ENCODE measurements at regions not wholly inside any gene's neighbourhood (a gene's known extent, or its start where the extent isn't known, plus 50 kb on each side); places are given as distances from the start of the nearest gene placed in this dataset.

DNA sequence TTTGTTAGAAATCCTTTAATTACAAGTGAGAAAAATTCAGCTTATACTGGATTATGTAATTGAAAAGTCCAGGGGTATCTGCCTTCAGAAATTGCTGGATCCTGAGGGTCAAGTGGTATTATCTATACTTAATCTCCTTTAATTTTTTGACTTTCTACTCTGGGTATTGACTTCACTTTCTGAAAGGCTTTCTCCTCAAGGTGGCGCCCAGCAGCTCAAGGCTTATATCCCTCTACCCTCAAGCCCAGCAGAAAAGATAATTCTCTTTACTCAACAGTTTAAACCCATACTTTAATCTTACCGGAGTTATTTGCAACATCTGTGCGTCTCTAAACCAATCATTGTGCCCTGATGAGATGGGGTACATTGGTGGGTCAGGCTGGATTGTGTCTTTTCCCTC is 129.5 kb downstream of the LARP7 start:
- WGBS, 2 experiments, result 61 to 65% methylated on average over 3 of the region's 3 CpGs
- H3K27ac ChIP-seq (ENCODE audit: insufficient read depth, low read depth, low read length, poor library complexity, severe bottlenecking), result no peak overlapping the region

DNA sequence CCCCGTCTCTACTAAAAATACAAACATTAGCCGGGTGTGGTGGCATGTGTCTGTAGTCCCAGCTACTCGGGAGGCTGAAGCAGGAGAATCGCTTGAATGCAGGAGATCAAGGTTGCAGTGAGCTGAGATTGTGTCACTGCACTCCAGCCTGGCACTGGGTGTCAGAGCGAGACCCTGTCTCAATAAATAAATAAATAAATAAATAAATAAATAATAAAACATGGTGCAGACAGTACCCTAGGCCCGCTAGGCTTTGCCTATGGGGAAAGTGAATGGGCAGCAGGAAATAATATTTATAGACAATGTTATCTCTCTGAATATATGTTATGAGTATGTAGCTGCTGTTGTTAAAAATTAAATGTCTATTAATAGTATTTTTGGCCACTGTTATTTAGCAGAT is 130.4 kb downstream of the LARP7 start:
- Histone ChIP-seq H3K4me1 (ENCODE audit: control insufficient read depth, insufficient read depth, low read length) (peaks cover 6% of the 10 kb centered on the region), H3K9me3 (ENCODE audit: control insufficient read depth, low read length) (no peaks in the 10 kb centered on the region), H3K27me3 (ENCODE audit: control insufficient read depth, insufficient read depth, low read length, poor library complexity, severe bottlenecking) (no peaks in the 10 kb centered on the region), H3K36me3 (ENCODE audit: control insufficient read depth, insufficient read depth, low read length) (no peaks in the 10 kb centered on the region), H3K27ac (ENCODE audit: insufficient read depth, low read depth, low read length, poor library complexity, severe bottlenecking) (no peak overlapping the region), H3K4me3 (ENCODE audit: insufficient read depth, low read depth, low read length) (no peak overlapping the region)
- 93 to 97% methylated on average over 5 of the region's 6 CpGs for WGBS, 2 experiments

More for the DNA sequence above, 129.5 kb downstream of the LARP7 start:
- Histone ChIP-seq H3K36me3 (ENCODE audit: control insufficient read depth, insufficient read depth, low read length) (no peaks in the 10 kb centered on the region), H3K4me1 (ENCODE audit: control insufficient read depth, insufficient read depth, low read length) (peaks cover 6% of the 10 kb centered on the region), H3K27me3 (ENCODE audit: control insufficient read depth, insufficient read depth, low read length, poor library complexity, severe bottlenecking) (no peaks in the 10 kb centered on the region), H3K4me3 (ENCODE audit: insufficient read depth, low read depth, low read length) (no peak overlapping the region), H3K9me3 (ENCODE audit: control insufficient read depth, low read length) (no peaks in the 10 kb centered on the region)

DNA sequence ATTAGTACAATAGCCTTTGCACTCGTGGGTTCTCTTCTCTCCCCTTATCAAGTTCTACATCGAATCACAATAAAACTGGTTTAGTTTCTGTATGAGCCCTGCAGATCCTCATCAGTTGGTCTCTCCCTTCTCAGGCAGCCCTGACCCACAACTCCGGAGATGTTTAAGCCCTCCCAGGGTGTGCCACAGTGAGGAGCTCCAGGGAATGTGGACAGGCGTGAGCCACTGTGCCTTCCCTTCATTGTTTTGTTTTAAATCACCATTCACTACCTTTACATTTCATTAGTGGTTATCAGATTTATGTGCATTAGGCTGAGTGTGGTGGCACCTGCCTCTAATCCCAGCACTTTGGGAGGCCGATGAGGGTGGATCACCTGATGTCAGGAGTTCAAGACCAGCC is 133.2 kb downstream of the LARP7 start:
- no peaks in the 10 kb centered on the region for H3K27me3 ChIP-seq (ENCODE audit: control insufficient read depth, insufficient read depth, low read length, poor library complexity, severe bottlenecking)
- H3K27ac ChIP-seq (ENCODE audit: insufficient read depth, low read depth, low read length, poor library complexity, severe bottlenecking), result no peak overlapping the region
- H3K36me3 ChIP-seq (ENCODE audit: control insufficient read depth, insufficient read depth, low read length), result no peaks in the 10 kb centered on the region
- 87 to 88% methylated on average over 5 of the region's 5 CpGs for WGBS, 2 experiments
- H3K4me1 ChIP-seq (ENCODE audit: control insufficient read depth, insufficient read depth, low read length), result peaks cover 4% of the 10 kb centered on the region
- H3K4me3 ChIP-seq (ENCODE audit: insufficient read depth, low read depth, low read length), result no peak overlapping the region
- no peaks in the 10 kb centered on the region for H3K9me3 ChIP-seq (ENCODE audit: control insufficient read depth, low read length)

DNA sequence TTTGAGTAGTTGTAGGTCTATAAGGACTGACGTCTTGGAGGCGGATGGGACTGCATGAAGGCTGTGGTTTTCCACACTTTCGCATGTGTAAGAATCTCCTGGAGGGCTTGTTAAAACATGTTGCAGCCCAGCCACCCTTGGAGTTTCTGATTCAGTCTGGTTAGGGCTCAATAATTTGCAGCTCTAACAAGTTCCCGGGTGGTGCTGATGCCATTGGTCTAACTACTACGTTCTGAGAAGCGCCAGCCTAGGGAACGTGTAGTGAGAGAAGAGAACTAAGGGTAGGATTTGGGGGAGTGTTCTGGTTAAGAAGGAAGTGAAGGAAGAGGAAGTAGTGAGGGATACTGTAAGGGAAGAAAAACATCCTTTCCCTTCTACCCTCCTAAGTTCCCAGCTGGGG is 138.9 kb downstream of the LARP7 start:
- 75 to 84% methylated on average over 7 of the region's 7 CpGs for WGBS, 2 experiments
- H3K27ac ChIP-seq (ENCODE audit: insufficient read depth, low read depth, low read length, poor library complexity, severe bottlenecking), result no peak overlapping the region
- H3K4me1 ChIP-seq (ENCODE audit: control insufficient read depth, insufficient read depth, low read length), result no peaks in the 10 kb centered on the region
- H3K4me3 ChIP-seq (ENCODE audit: insufficient read depth, low read depth, low read length), result no peak overlapping the region
- no peaks in the 10 kb centered on the region for H3K27me3 ChIP-seq (ENCODE audit: control insufficient read depth, insufficient read depth, low read length, poor library complexity, severe bottlenecking)
- no peaks in the 10 kb centered on the region for H3K36me3 ChIP-seq (ENCODE audit: control insufficient read depth, insufficient read depth, low read length)
- H3K9me3 ChIP-seq (ENCODE audit: control insufficient read depth, low read length), result no peaks in the 10 kb centered on the region

DNA sequence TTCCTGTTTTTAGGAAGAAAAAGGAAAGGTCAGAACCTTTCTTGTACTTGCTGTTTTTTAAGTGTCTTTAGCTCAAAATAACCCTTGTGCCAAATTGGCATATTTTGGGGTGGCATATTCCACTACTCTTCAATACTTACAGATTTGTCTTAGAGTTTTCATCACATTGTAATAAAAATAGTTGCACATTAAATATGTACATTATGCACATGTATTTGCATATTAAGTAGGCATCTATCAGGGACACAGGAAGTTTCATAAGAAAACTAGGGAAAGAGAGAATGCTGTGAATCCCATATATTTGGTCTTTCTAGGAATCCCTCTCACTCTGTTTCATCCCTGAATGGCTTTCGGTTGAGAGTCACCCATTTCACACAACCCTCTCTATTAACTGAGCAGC is 139.6 kb downstream of the LARP7 start:
- Histone ChIP-seq H3K27ac (ENCODE audit: insufficient read depth, low read depth, low read length, poor library complexity, severe bottlenecking) (no peak overlapping the region), H3K4me3 (ENCODE audit: insufficient read depth, low read depth, low read length) (no peak overlapping the region), H3K9me3 (ENCODE audit: control insufficient read depth, low read length) (no peaks in the 10 kb centered on the region), H3K36me3 (ENCODE audit: control insufficient read depth, insufficient read depth, low read length) (no peaks in the 10 kb centered on the region), H3K27me3 (ENCODE audit: control insufficient read depth, insufficient read depth, low read length, poor library complexity, severe bottlenecking) (no peaks in the 10 kb centered on the region), H3K4me1 (ENCODE audit: control insufficient read depth, insufficient read depth, low read length) (no peaks in the 10 kb centered on the region)
- 82 to 97% methylated on average over 1 of the region's 1 CpG for WGBS, 2 experiments

DNA sequence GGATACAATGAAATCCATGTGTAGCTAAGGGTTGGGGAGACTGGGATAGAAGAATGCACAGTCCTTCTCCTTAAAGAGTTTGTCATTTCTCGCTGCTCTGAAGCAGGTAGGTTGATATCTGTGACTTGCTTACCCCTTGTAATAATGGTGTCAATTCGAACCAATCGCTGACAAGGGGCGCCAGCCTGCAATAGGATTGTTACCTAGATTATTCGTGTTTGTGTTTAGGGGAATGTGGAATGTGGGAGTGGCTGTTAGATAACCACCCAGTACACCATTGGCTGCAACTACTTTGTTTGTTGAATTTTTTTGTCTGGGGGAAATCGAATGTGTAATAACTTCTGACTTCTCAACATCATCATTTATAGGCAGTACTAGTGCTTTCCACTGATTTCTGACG is 141.6 kb downstream of the LARP7 start:
- H3K27ac ChIP-seq (ENCODE audit: insufficient read depth, low read depth, low read length, poor library complexity, severe bottlenecking), result no peak overlapping the region
- no peaks in the 10 kb centered on the region for H3K9me3 ChIP-seq (ENCODE audit: control insufficient read depth, low read length)
- H3K36me3 ChIP-seq (ENCODE audit: control insufficient read depth, insufficient read depth, low read length), result no peaks in the 10 kb centered on the region
- H3K27me3 ChIP-seq (ENCODE audit: control insufficient read depth, insufficient read depth, low read length, poor library complexity, severe bottlenecking), result no peaks in the 10 kb centered on the region
- no peak overlapping the region for H3K4me3 ChIP-seq (ENCODE audit: insufficient read depth, low read depth, low read length)
- H3K4me1 ChIP-seq (ENCODE audit: control insufficient read depth, insufficient read depth, low read length), result no peaks in the 10 kb centered on the region
- 95% methylated on average over 7 of the region's 7 CpGs for WGBS, 2 experiments

DNA sequence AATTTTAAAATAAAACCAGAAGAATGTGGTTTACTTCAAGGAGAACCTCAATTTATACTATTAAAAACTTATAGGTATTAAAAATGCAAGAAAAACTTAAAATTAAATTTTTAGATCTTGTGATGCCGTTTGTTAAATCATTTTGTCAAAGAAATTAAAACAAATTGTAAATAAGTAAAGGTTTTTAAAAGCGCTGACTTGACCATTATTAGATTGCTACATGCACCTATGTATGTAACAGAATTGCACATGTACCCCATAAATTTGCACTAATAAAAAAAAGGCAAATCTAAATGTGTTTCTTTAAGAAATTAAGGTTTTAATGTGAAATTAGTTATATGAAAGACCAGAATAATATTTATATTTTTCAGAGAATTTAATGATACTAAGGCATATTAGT is 156.1 kb downstream of the LARP7 start:
- H3K9me3 ChIP-seq (ENCODE audit: control insufficient read depth, low read length), result no peaks in the 10 kb centered on the region

DNA sequence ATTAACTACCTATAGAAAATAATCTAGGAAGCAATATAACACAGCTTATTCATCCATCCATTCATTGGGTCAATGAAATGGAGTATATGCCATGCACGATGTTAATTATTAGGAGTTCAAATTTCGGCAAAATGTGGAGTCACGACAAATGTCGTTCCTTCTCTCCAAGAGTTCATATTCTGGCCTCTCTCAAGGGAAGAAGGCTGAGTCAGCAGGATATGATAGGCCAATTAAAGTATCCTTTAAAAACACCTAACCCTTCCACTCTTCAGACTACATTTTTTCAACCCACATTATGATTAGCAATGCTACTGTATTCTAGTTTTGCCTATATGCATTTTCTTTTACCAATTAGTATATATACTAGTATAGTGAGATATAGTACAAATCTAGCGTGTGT is 163.1 kb downstream of the LARP7 start:
- Histone ChIP-seq H3K27ac (ENCODE audit: insufficient read depth, low read depth, low read length, poor library complexity, severe bottlenecking) (no peak overlapping the region), H3K36me3 (ENCODE audit: control insufficient read depth, insufficient read depth, low read length) (no peaks in the 10 kb centered on the region), H3K9me3 (ENCODE audit: control insufficient read depth, low read length) (no peaks in the 10 kb centered on the region), H3K4me3 (ENCODE audit: insufficient read depth, low read depth, low read length) (no peak overlapping the region), H3K4me1 (ENCODE audit: control insufficient read depth, insufficient read depth, low read length) (no peaks in the 10 kb centered on the region), H3K27me3 (ENCODE audit: control insufficient read depth, insufficient read depth, low read length, poor library complexity, severe bottlenecking) (no peaks in the 10 kb centered on the region)
- WGBS, 2 experiments, result 97 to 99% methylated on average over 4 of the region's 5 CpGs

More for the DNA sequence above, 156.1 kb downstream of the LARP7 start:
- no peaks in the 10 kb centered on the region for H3K36me3 ChIP-seq (ENCODE audit: control insufficient read depth, insufficient read depth, low read length)
- H3K27me3 ChIP-seq (ENCODE audit: control insufficient read depth, insufficient read depth, low read length, poor library complexity, severe bottlenecking), result no peaks in the 10 kb centered on the region
- H3K27ac ChIP-seq (ENCODE audit: insufficient read depth, low read depth, low read length, poor library complexity, severe bottlenecking), result no peak overlapping the region
- H3K4me1 ChIP-seq (ENCODE audit: control insufficient read depth, insufficient read depth, low read length), result no peaks in the 10 kb centered on the region
- 60% methylated on average over 1 of the region's 2 CpGs; no CpG with 5 or more reads in 1 of the 2 experiments for WGBS, 2 experiments
- H3K4me3 ChIP-seq (ENCODE audit: insufficient read depth, low read depth, low read length), result no peak overlapping the region

DNA sequence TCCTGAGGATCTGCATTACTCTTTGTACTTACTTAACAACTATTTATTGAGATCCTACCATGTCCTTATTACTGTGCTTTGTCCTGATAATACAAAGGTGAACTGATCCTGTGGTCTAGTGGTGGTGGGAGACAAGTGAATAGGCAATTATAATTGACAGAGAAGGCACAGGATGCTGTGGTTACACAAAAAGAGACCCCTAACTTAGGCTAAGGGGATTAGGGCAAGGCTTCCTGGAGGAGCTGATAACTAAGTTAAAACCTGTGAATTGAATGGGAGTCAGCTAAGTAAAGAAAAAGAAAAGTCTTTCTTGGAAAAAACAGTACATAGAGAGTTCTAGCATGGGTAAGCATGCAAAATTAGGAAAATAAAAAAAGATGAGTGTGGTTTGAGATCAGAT is 164.4 kb downstream of the LARP7 start:
- H3K27ac ChIP-seq (ENCODE audit: insufficient read depth, low read depth, low read length, poor library complexity, severe bottlenecking), result no peak overlapping the region
- H3K4me3 ChIP-seq (ENCODE audit: insufficient read depth, low read depth, low read length), result no peak overlapping the region
- H3K4me1 ChIP-seq (ENCODE audit: control insufficient read depth, insufficient read depth, low read length), result no peaks in the 10 kb centered on the region
- no peaks in the 10 kb centered on the region for H3K9me3 ChIP-seq (ENCODE audit: control insufficient read depth, low read length)
- H3K27me3 ChIP-seq (ENCODE audit: control insufficient read depth, insufficient read depth, low read length, poor library complexity, severe bottlenecking), result no peaks in the 10 kb centered on the region
- no peaks in the 10 kb centered on the region for H3K36me3 ChIP-seq (ENCODE audit: control insufficient read depth, insufficient read depth, low read length)

DNA sequence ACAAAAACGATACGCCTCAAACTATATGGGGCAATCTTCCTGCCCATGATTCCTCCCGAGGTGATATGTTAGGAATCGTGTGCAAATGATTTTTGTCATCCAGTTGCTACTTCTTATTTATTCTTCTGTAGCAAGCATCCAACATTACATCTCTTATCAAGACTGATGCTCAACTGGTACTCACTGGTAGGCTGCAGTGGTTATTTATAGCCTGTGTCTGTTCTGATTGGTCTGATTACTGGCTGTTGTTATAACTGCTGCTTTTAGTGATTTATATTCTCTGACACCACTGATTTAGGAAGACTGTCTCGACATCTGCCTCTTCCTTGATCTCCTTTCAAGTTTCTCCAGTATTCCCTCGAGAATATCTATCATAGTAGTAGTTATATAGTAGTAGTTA is 165.8 kb downstream of the LARP7 start:
- H3K36me3 ChIP-seq (ENCODE audit: control insufficient read depth, insufficient read depth, low read length), result no peaks in the 10 kb centered on the region
- WGBS, 2 experiments, result 92 to 95% methylated on average over 3 to 5 of the region's 6 CpGs
- no peaks in the 10 kb centered on the region for H3K27me3 ChIP-seq (ENCODE audit: control insufficient read depth, insufficient read depth, low read length, poor library complexity, severe bottlenecking)
- no peak overlapping the region for H3K4me3 ChIP-seq (ENCODE audit: insufficient read depth, low read depth, low read length)
- no peaks in the 10 kb centered on the region for H3K4me1 ChIP-seq (ENCODE audit: control insufficient read depth, insufficient read depth, low read length)
- H3K9me3 ChIP-seq (ENCODE audit: control insufficient read depth, low read length), result no peaks in the 10 kb centered on the region
- H3K27ac ChIP-seq (ENCODE audit: insufficient read depth, low read depth, low read length, poor library complexity, severe bottlenecking), result no peak overlapping the region

DNA sequence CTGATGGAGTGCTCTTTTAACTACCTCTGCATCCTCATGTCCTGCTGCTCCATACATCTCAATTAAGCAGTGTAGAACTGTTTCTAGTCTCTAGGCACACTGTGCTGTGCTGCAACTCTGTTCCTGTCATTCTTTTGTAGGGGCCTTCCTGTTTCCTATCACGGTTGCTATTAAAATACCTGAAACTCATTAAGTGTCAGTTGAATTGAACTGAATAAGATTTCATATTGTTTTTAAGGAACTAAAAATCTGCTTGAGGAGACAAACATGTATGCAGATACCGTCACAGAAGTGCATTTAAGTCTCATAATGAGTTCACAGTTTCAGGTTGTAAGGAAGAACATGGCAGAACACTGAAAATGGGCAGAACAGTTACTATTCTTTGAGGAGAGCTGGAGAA is 170.1 kb downstream of the LARP7 start:
- no peaks in the 10 kb centered on the region for H3K4me1 ChIP-seq (ENCODE audit: control insufficient read depth, insufficient read depth, low read length)
- no peak overlapping the region for H3K4me3 ChIP-seq (ENCODE audit: insufficient read depth, low read depth, low read length)
- no peaks in the 10 kb centered on the region for H3K36me3 ChIP-seq (ENCODE audit: control insufficient read depth, insufficient read depth, low read length)
- no peaks in the 10 kb centered on the region for H3K9me3 ChIP-seq (ENCODE audit: control insufficient read depth, low read length)
- 92 to 93% methylated on average over 2 of the region's 2 CpGs for WGBS, 2 experiments
- no peaks in the 10 kb centered on the region for H3K27me3 ChIP-seq (ENCODE audit: control insufficient read depth, insufficient read depth, low read length, poor library complexity, severe bottlenecking)
- no peak overlapping the region for H3K27ac ChIP-seq (ENCODE audit: insufficient read depth, low read depth, low read length, poor library complexity, severe bottlenecking)

All from ectodermal cell (in vitro differentiated cells).